Inflammatory macrophage (primary cell): ENCODE measurements at regions not wholly inside any gene's neighbourhood (a gene's known extent, or its start where the extent isn't known, plus 50 kb on each side); places are given as distances from the start of the nearest gene placed in this dataset.

Source experiments
- DNase-seq, 2 donors: peaks; one replicate each; pipeline ENCODE4 v3.0.0-alpha.2; 2020 to 2022

- DNase-seq = no peak
Measured at GRCh38 chr6:154561750-154562149, 51.3 kb upstream of the CNKSR3 start.

- no peak for DNase-seq
Measured at GRCh38 chr6:154565331-154565730, 54.8 kb upstream of the CNKSR3 start.

GRCh38 chr6:154566866-154567265 is 56.4 kb upstream of the CNKSR3 start:
- no peak for DNase-seq

GRCh38 chr6:154567695-154568220 is 57.3 kb upstream of the CNKSR3 start:
- DNase-seq = no peak

- DNase-seq = no peak
Measured at GRCh38 chr6:154569156-154569862, 58.8 kb upstream of the CNKSR3 start.

GRCh38 chr6:154570505-154570904 is 60.0 kb upstream of the CNKSR3 start:
- no peak for DNase-seq

- DNase-seq = no peak
Measured at GRCh38 chr6:154572556-154572955, 62.1 kb upstream of the CNKSR3 start.

- no peak for DNase-seq
Measured at GRCh38 chr6:154578004-154578559, 67.6 kb upstream of the CNKSR3 start.

GRCh38 chr6:154579046-154579445 is 68.6 kb upstream of the CNKSR3 start:
- DNase-seq = no peak

GRCh38 chr6:154579485-154579884 is 69.0 kb upstream of the CNKSR3 start:
- DNase-seq = no peak

- DNase-seq = no peak
Measured at GRCh38 chr6:154580397-154581135, 70.1 kb upstream of the CNKSR3 start.

GRCh38 chr6:154582696-154583095 is 72.2 kb upstream of the CNKSR3 start:
- DNase-seq = no peak

- DNase-seq = no peak
Measured at GRCh38 chr6:154583546-154584188, 73.2 kb upstream of the CNKSR3 start.

- DNase-seq = no peak
Measured at GRCh38 chr6:154590756-154591155, 80.3 kb upstream of the CNKSR3 start.

GRCh38 chr6:154591234-154591633 is 80.7 kb upstream of the CNKSR3 start:
- DNase-seq = no peak

- no peak for DNase-seq
Measured at GRCh38 chr6:154592199-154592860, 81.8 kb upstream of the CNKSR3 start.

- no peak for DNase-seq
Measured at GRCh38 chr6:154593122-154593521, 82.6 kb upstream of the CNKSR3 start.

- no peak for DNase-seq
Measured at GRCh38 chr6:154594496-154595198, 84.2 kb upstream of the CNKSR3 start.

- DNase-seq = no peak
Measured at GRCh38 chr6:154595538-154595937, 85.1 kb upstream of the CNKSR3 start.

GRCh38 chr6:154596009-154596408 is 85.5 kb upstream of the CNKSR3 start:
- no peak for DNase-seq

- no peak for DNase-seq
Measured at GRCh38 chr6:154596701-154597100, 86.2 kb upstream of the CNKSR3 start.

- no peak for DNase-seq
Measured at GRCh38 chr6:154598399-154598798, 87.9 kb upstream of the CNKSR3 start.
